ENCODE measurements at regions not wholly inside any gene's neighbourhood (a gene's known extent, or its start where the extent isn't known, plus 50 kb on each side); places are given as distances from the start of the nearest gene placed in this dataset.

- no peak for DNase-seq (ENCODE audit: low read depth in 3 of 3, low spot score in 2 of 3)
Observed at GRCh38 chr17:77320044-77320440, 179.3 kb downstream of the SEC14L1 start.

- no peak for DNase-seq (ENCODE audit: low read depth in 3 of 3, low spot score in 2 of 3)
Observed at GRCh38 chr17:77320485-77321256, 179.9 kb downstream of the SEC14L1 start.

GRCh38 chr17:77321649-77322513, 181.1 kb downstream of the SEC14L1 start:
- no peak for DNase-seq (ENCODE audit: low read depth in 3 of 3, low spot score in 2 of 3)

GRCh38 chr17:77322514-77323412, 182.0 kb downstream of the SEC14L1 start:
- peak in 1 of 3 donors; percentile 71 for DNase-seq (ENCODE audit: low read depth in 3 of 3, low spot score in 2 of 3)

GRCh38 chr17:77323413-77324171, 182.8 kb downstream of the SEC14L1 start:
- DNase-seq (ENCODE audit: low read depth in 3 of 3, low spot score in 2 of 3): no peak

- DNase-seq (ENCODE audit: low read depth in 3 of 3, low spot score in 2 of 3): no peak
Observed at GRCh38 chr17:77324227-77324626, 183.5 kb downstream of the SEC14L1 start.

GRCh38 chr17:77325577-77326075, 184.9 kb downstream of the SEC14L1 start:
- no peak for DNase-seq (ENCODE audit: low read depth in 3 of 3, low spot score in 2 of 3)

- no peak for DNase-seq (ENCODE audit: low read depth in 3 of 3, low spot score in 2 of 3)
Observed at GRCh38 chr17:77326076-77326591, 185.4 kb downstream of the SEC14L1 start.

- no peak for DNase-seq (ENCODE audit: low read depth in 3 of 3, low spot score in 2 of 3)
Observed at GRCh38 chr17:77326636-77327035, 185.9 kb downstream of the SEC14L1 start.

GRCh38 chr17:77327181-77327565, 186.4 kb downstream of the SEC14L1 start:
- no peak for DNase-seq (ENCODE audit: low read depth in 3 of 3, low spot score in 2 of 3)

- DNase-seq (ENCODE audit: low read depth in 3 of 3, low spot score in 2 of 3): no peak
Observed at GRCh38 chr17:77327566-77328464, 187.0 kb downstream of the SEC14L1 start.

GRCh38 chr17:77328823-77329740, 188.3 kb downstream of the SEC14L1 start:
- no peak for DNase-seq (ENCODE audit: low read depth in 3 of 3, low spot score in 2 of 3)

GRCh38 chr17:77329741-77330531, 189.2 kb downstream of the SEC14L1 start:
- DNase-seq (ENCODE audit: low read depth in 3 of 3, low spot score in 2 of 3): no peak

GRCh38 chr17:77330602-77331081, 189.9 kb downstream of the SEC14L1 start:
- DNase-seq (ENCODE audit: low read depth in 3 of 3, low spot score in 2 of 3): no peak

- peak in 1 of 3 donors; percentile 79 for DNase-seq (ENCODE audit: low read depth in 3 of 3, low spot score in 2 of 3)
Observed at GRCh38 chr17:77331301-77331864, 190.6 kb downstream of the SEC14L1 start.
